GM23338 (cell line): ENCODE measurements at regions not wholly inside any gene's neighbourhood (a gene's known extent, or its start where the extent isn't known, plus 50 kb on each side); places are given as distances from the start of the nearest gene placed in this dataset.

Source experiments
- ATAC-seq: fragments of 200-7000 bp; cut with Tn5 transposase; 3 replicates; pipeline ENCODE4 v1.9.1; 2020
- DNase-seq: peaks from one replicate; pipeline ENCODE4 v3.0.0-alpha.2; 2015; ENCODE audit warnings: low spot score
- H2AFZ ChIP-seq: fragments of 200-600 bp; sonication (generic); 2 replicates; pipeline ENCODE4 v1.8.0; 2016; ENCODE audit warnings: antibody characterized with exemption, mild to moderate bottlenecking, moderate library complexity
- H3F3A ChIP-seq: fragments of 200-600 bp; sonication (generic); replicated peaks from 2 replicates; pipeline ENCODE4 v1.8.0; 2017; ENCODE audit warnings: antibody characterized with exemption, mixed run types, low read depth
- H3K27ac ChIP-seq: fragments of 200-600 bp; sonication (generic); 2 replicates; pipeline ENCODE4 v1.6.1; 2016; ENCODE audit warnings: low read depth
- H3K27me3 ChIP-seq: fragments of 200-600 bp; sonication (generic); 2 replicates; pipeline ENCODE4 v1.8.0; 2016; ENCODE audit warnings: mild to moderate bottlenecking, mixed run types, moderate library complexity; ENCODE audit not compliant: insufficient read depth
- H3K36me3 ChIP-seq: fragments of 200-600 bp; sonication (generic); 2 replicates; pipeline ENCODE4 v1.8.0; 2016; ENCODE audit warnings: mild to moderate bottlenecking; ENCODE audit not compliant: insufficient read depth
- H3K4me1 ChIP-seq: fragments of 200-600 bp; sonication (generic); 2 replicates; pipeline ENCODE4 v1.8.0; 2016; ENCODE audit warnings: mild to moderate bottlenecking, moderate library complexity; ENCODE audit not compliant: insufficient read depth
- H3K4me2 ChIP-seq: fragments of 200-600 bp; sonication (generic); 2 replicates; pipeline ENCODE4 v1.7.1; 2017; ENCODE audit warnings: mixed run types
- H3K4me3 ChIP-seq: fragments of 200-600 bp; sonication (generic); 2 replicates; pipeline ENCODE4 v1.6.1; 2016; ENCODE audit warnings: mixed run types
- H3K79me2 ChIP-seq: fragments of 200-600 bp; sonication (generic); replicated peaks from 2 replicates; pipeline ENCODE4 v1.8.0; 2017; ENCODE audit warnings: mild to moderate bottlenecking; ENCODE audit not compliant: insufficient read depth
- H3K9me2 ChIP-seq: fragments of 200-600 bp; sonication (generic); 2 replicates; pipeline ENCODE4 v1.8.0; 2017; ENCODE audit not compliant: insufficient read depth
- H4K20me1 ChIP-seq: fragments of 200-600 bp; sonication (generic); replicated peaks from 2 replicates; pipeline ENCODE4 v1.8.0; 2017; ENCODE audit warnings: mild to moderate bottlenecking; ENCODE audit not compliant: insufficient read depth
- H3K27ac Mint-ChIP-seq: 2 replicates; pipeline ENCODE4 v1.8.0; 2020; ENCODE audit warnings: inconsistent platforms, mild to moderate bottlenecking, moderate library complexity, mixed read lengths
- H3K27me3 Mint-ChIP-seq: 3 replicates; pipeline ENCODE4 v1.8.0; 2022; ENCODE audit warnings: low read depth, mild to moderate bottlenecking, moderate library complexity, mixed read lengths, inconsistent platforms; ENCODE audit not compliant: insufficient read depth, poor library complexity
- H3K36me3 Mint-ChIP-seq: 3 replicates; pipeline ENCODE4 v1.8.0; 2021; ENCODE audit warnings: low read depth, mild to moderate bottlenecking, inconsistent platforms, moderate library complexity, mixed read lengths
- H3K4me1 Mint-ChIP-seq: 3 replicates; pipeline ENCODE4 v1.8.0; 2020; ENCODE audit warnings: mild to moderate bottlenecking, inconsistent platforms, mixed read lengths
- H3K4me3 Mint-ChIP-seq: 3 replicates; pipeline ENCODE4 v1.8.0; 2021; ENCODE audit warnings: moderate library complexity, mild to moderate bottlenecking, inconsistent platforms, mixed read lengths
- H3K9me3 Mint-ChIP-seq: 3 replicates; pipeline ENCODE4 v1.8.0; 2020; ENCODE audit warnings: moderate library complexity, mild to moderate bottlenecking, inconsistent platforms, mixed read lengths
- CREB1 ChIP-seq: fragments of 250-450 bp; sonication (Bioruptor Pico); IDR thresholded peaks from 2 replicates; pipeline ENCODE4 v1.5.0; 2020; ENCODE audit warnings: low read depth, mild to moderate bottlenecking, moderate library complexity
- EZH2 ChIP-seq: fragments of 200-600 bp; sonication (generic); IDR thresholded peaks from one replicate; pipeline ENCODE4 v1.8.0; 2017; ENCODE audit warnings: antibody characterized with exemption, mild to moderate bottlenecking, low read depth; ENCODE audit not compliant: unreplicated experiment
- STAT1 ChIP-seq: IDR thresholded peaks from one replicate; pipeline ENCODE4 v1.6.1; 2016; ENCODE audit warnings: antibody characterized with exemption; ENCODE audit not compliant: unreplicated experiment
- ZNF114 ChIP-seq: fragments of 250-450 bp; sonication (Bioruptor Pico); IDR thresholded peaks from 2 replicates; pipeline ENCODE4 v1.5.0; 2020; ENCODE audit warnings: mild to moderate bottlenecking, moderate library complexity
- ZNF331 ChIP-seq: fragments of 250-450 bp; sonication (Bioruptor Pico); IDR thresholded peaks from 2 replicates; pipeline ENCODE4 v1.5.0; 2020; ENCODE audit warnings: low read depth, mild to moderate bottlenecking, moderate library complexity
- TF ChIP-seq, protein P1 (sequence below): IDR thresholded peaks from 2 replicates; pipeline ENCODE4 v1.6.1; 2016; ENCODE audit warnings: antibody characterized with exemption
- TF ChIP-seq, protein P2 (sequence below), 2 experiments: fragments of 200-600 bp in 1 of 2; sonication (generic) in 1 of 2; conservative IDR thresholded peaks; 2 replicates each; pipeline versions ENCODE4 v1.5.1 to v1.6.1; 2016 to 2017; ENCODE audit warnings: antibody characterized with exemption in 2 of 2, low read depth in 2 of 2, mild to moderate bottlenecking in 2 of 2, moderate library complexity in 1 of 2
- TF ChIP-seq, protein P3 (sequence below): fragments of 250-450 bp; sonication (Bioruptor Pico); IDR thresholded peaks from 2 replicates; pipeline ENCODE4 v1.5.0; 2020; ENCODE audit warnings: mild to moderate bottlenecking, moderate library complexity

DNA sequence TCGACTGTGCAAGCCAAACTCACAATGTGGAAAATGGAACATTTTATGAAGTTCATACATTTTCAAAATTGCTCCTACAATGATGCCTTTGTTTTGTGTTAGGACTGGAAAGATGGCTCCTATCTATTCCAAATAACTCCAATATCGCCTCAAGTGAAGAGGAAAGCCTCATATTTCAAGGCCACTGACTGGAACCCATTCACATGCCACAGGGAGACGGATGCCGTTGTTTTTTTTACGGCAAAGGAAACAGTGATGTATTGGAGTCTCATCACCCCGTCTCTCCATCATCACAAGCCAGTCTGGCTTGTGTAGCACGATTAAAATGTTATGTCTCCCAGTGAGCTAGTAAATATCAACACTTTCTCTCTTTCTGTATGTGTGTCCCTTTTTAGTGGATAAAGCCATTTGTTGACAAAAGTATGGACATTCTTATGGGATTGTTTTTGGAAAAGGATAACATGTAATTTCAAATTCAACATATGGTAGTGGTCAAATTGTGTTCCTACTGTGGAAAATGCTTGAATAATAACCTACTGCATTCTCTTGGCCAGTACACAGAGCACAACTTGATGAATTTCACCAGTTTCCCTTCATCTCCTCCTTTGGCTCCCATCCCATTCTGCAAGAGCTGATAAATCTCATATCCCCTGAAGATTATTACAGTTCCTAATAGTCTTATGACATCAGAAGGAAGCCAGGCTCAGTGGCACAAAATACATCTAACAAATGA is 109.5 kb upstream of the PITRM1 start (continued):
- TF ChIP-seq, protein P1, sequence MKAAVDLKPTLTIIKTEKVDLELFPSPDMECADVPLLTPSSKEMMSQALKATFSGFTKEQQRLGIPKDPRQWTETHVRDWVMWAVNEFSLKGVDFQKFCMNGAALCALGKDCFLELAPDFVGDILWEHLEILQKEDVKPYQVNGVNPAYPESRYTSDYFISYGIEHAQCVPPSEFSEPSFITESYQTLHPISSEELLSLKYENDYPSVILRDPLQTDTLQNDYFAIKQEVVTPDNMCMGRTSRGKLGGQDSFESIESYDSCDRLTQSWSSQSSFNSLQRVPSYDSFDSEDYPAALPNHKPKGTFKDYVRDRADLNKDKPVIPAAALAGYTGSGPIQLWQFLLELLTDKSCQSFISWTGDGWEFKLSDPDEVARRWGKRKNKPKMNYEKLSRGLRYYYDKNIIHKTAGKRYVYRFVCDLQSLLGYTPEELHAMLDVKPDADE = no peak
- no peak for TF ChIP-seq ZNF331 (CRISPR knock-in tag)
- no peak for TF ChIP-seq ZNF114 (CRISPR knock-in tag)
- TF ChIP-seq, protein P2, sequence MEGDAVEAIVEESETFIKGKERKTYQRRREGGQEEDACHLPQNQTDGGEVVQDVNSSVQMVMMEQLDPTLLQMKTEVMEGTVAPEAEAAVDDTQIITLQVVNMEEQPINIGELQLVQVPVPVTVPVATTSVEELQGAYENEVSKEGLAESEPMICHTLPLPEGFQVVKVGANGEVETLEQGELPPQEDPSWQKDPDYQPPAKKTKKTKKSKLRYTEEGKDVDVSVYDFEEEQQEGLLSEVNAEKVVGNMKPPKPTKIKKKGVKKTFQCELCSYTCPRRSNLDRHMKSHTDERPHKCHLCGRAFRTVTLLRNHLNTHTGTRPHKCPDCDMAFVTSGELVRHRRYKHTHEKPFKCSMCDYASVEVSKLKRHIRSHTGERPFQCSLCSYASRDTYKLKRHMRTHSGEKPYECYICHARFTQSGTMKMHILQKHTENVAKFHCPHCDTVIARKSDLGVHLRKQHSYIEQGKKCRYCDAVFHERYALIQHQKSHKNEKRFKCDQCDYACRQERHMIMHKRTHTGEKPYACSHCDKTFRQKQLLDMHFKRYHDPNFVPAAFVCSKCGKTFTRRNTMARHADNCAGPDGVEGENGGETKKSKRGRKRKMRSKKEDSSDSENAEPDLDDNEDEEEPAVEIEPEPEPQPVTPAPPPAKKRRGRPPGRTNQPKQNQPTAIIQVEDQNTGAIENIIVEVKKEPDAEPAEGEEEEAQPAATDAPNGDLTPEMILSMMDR (conservative IDR thresholded peaks at IDR 0.05; ENCODE audit: low read depth in 2 of 2) = no peak
- no peak for TF ChIP-seq STAT1

DNA sequence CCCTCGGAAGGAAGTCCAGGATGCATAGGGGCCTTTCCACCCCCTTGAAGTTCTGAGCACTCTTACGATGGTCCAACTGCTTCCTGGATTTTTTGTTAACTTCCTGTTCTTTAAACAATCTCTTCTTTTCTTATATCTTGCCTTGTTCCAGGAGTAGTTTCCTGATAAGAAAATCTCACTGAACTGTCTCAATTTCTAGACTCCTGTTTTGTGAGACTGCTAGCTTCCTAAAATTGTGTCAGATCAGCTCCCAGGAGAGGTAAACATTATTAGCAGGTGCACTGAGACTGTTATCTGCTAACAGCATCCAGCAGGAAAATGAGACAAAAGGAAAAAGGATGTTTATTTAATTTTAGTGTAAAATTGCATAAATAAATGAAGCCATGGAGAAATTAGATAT is 106.2 kb upstream of the PITRM1 start:
- Histone ChIP-seq H4K20me1 (no peaks in the 10 kb centered on the region), H3K36me3 (no peaks in the 10 kb centered on the region), H3K79me2 (no peaks in the 10 kb centered on the region), H3K9me2 (peaks cover 5% of the 10 kb centered on the region; the same call in 1 of the 2 replicates), H3K4me1 (0 out of 2 replicates have a peak, but pooled peaks cover 4% of the 10 kb centered on the region), H3K4me3 (no peak overlapping the region), H3F3A (no peaks in the 10 kb centered on the region), H3K27ac (no peak overlapping the region), H3K4me2 (no peak overlapping the region), H3K27me3 (no peaks in the 10 kb centered on the region), H2AFZ (no peak overlapping the region)
- TF ChIP-seq EZH2 (no peak), CREB1 (no peak)
- TF ChIP-seq, protein P3, sequence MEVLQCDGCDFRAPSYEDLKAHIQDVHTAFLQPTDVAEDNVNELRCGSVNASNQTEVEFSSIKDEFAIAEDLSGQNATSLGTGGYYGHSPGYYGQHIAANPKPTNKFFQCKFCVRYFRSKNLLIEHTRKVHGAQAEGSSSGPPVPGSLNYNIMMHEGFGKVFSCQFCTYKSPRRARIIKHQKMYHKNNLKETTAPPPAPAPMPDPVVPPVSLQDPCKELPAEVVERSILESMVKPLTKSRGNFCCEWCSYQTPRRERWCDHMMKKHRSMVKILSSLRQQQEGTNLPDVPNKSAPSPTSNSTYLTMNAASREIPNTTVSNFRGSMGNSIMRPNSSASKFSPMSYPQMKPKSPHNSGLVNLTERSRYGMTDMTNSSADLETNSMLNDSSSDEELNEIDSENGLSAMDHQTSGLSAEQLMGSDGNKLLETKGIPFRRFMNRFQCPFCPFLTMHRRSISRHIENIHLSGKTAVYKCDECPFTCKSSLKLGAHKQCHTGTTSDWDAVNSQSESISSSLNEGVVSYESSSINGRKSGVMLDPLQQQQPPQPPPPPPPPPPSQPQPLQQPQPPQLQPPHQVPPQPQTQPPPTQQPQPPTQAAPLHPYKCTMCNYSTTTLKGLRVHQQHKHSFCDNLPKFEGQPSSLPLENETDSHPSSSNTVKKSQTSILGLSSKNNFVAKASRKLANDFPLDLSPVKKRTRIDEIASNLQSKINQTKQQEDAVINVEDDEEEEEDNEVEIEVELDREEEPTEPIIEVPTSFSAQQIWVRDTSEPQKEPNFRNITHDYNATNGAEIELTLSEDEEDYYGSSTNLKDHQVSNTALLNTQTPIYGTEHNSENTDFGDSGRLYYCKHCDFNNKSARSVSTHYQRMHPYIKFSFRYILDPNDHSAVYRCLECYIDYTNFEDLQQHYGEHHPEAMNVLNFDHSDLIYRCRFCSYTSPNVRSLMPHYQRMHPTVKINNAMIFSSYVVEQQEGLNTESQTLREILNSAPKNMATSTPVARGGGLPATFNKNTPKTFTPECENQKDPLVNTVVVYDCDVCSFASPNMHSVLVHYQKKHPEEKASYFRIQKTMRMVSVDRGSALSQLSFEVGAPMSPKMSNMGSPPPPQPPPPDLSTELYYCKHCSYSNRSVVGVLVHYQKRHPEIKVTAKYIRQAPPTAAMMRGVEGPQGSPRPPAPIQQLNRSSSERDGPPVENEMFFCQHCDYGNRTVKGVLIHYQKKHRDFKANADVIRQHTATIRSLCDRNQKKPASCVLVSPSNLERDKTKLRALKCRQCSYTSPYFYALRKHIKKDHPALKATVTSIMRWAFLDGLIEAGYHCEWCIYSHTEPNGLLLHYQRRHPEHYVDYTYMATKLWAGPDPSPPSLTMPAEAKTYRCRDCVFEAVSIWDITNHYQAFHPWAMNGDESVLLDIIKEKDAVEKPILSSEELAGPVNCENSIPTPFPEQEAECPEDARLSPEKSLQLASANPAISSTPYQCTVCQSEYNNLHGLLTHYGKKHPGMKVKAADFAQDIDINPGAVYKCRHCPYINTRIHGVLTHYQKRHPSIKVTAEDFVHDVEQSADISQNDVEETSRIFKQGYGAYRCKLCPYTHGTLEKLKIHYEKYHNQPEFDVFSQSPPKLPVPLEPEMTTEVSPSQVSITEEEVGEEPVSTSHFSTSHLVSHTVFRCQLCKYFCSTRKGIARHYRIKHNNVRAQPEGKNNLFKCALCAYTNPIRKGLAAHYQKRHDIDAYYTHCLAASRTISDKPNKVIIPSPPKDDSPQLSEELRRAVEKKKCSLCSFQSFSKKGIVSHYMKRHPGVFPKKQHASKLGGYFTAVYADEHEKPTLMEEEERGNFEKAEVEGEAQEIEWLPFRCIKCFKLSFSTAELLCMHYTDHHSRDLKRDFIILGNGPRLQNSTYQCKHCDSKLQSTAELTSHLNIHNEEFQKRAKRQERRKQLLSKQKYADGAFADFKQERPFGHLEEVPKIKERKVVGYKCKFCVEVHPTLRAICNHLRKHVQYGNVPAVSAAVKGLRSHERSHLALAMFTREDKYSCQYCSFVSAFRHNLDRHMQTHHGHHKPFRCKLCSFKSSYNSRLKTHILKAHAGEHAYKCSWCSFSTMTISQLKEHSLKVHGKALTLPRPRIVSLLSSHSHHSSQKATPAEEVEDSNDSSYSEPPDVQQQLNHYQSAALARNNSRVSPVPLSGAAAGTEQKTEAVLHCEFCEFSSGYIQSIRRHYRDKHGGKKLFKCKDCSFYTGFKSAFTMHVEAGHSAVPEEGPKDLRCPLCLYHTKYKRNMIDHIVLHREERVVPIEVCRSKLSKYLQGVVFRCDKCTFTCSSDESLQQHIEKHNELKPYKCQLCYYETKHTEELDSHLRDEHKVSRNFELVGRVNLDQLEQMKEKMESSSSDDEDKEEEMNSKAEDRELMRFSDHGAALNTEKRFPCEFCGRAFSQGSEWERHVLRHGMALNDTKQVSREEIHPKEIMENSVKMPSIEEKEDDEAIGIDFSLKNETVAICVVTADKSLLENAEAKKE = no peak
- TF ChIP-seq, protein P1 = no peak
- ATAC-seq = no peak
- Mint-ChIP-seq H3K9me3 (peaks cover 8% of the 10 kb centered on the region), H3K36me3 (no peaks in the 10 kb centered on the region), H3K4me1 (peaks cover 18% of the 10 kb centered on the region), H3K27me3 (peaks cover 11% of the 10 kb centered on the region), H3K4me3 (no peak overlapping the region), H3K27ac (no peak overlapping the region)
- no peak for DNase-seq
